ENCODE measurements at regions not wholly inside any gene's neighbourhood (a gene's known extent, or its start where the extent isn't known, plus 50 kb on each side); places are given as distances from the start of the nearest gene placed in this dataset.
"Not testable (repeated sequence)": the region's sequence is repeated elsewhere in the genome, so short reads cannot be mapped to it uniquely, and the experiment has no call there.

GRCh38 chr1:224031986-224032385 lies 81.9 kb upstream of the FBXO28 start:
- not testable (repeated sequence) for H3K27me3 ChIP-seq; H3K4me3 ChIP-seq; H3K4me1 ChIP-seq; H3K27ac ChIP-seq; DNase-seq (ENCODE audit: low spot score in 2 of 2); H3K9me3 ChIP-seq; H3K36me3 ChIP-seq
- WGBS, 2 donors, result 92 to 100% methylated on average over 1 to 2 of the region's 3 CpGs

- H3K4me3 ChIP-seq; H3K4me1 ChIP-seq; H3K27me3 ChIP-seq; H3K27ac ChIP-seq; DNase-seq (ENCODE audit: low spot score in 2 of 2); H3K9me3 ChIP-seq; H3K36me3 ChIP-seq: not testable (repeated sequence)
- WGBS, 2 donors, result 75 to 76% methylated on average over 6 of the region's 6 CpGs
Observed at GRCh38 chr1:224030257-224030656, 83.7 kb upstream of the FBXO28 start.

GRCh38 chr1:224029286-224030025 lies 84.5 kb upstream of the FBXO28 start:
- H3K27ac ChIP-seq; H3K4me1 ChIP-seq; H3K36me3 ChIP-seq; H3K27me3 ChIP-seq; H3K9me3 ChIP-seq; H3K4me3 ChIP-seq; DNase-seq (ENCODE audit: low spot score in 2 of 2): not testable (repeated sequence)
- WGBS, 2 donors, result 59 to 71% methylated on average over 3 to 5 of the region's 5 CpGs

- H3K4me3 ChIP-seq; H3K9me3 ChIP-seq; H3K36me3 ChIP-seq; H3K4me1 ChIP-seq; H3K27ac ChIP-seq; DNase-seq (ENCODE audit: low spot score in 2 of 2); H3K27me3 ChIP-seq: not testable (repeated sequence)
- WGBS, 2 donors, result 80 to 83% methylated on average over 2 of the region's 3 CpGs
Observed at GRCh38 chr1:224028802-224029201, 85.1 kb upstream of the FBXO28 start.

GRCh38 chr1:224023122-224023521 lies 90.8 kb upstream of the FBXO28 start:
- not testable (repeated sequence) for DNase-seq (ENCODE audit: low spot score in 2 of 2); H3K9me3 ChIP-seq; H3K36me3 ChIP-seq; H3K4me1 ChIP-seq; H3K27ac ChIP-seq; H3K4me3 ChIP-seq; H3K27me3 ChIP-seq
- WGBS, 2 donors, result 19 to 31% methylated on average over 3 of the region's 3 CpGs

- not testable (repeated sequence) for H3K27ac ChIP-seq; H3K36me3 ChIP-seq; H3K9me3 ChIP-seq; H3K4me1 ChIP-seq; H3K27me3 ChIP-seq; H3K4me3 ChIP-seq; DNase-seq (ENCODE audit: low spot score in 2 of 2)
- WGBS, 2 donors, result 41 to 73% methylated on average over 6 to 7 of the region's 7 CpGs
Observed at GRCh38 chr1:224022249-224022970, 91.5 kb upstream of the FBXO28 start.

- 79 to 80% methylated on average over 2 to 3 of the region's 3 CpGs for WGBS, 2 donors
- not testable (repeated sequence) for H3K27me3 ChIP-seq; H3K36me3 ChIP-seq; H3K4me1 ChIP-seq; H3K27ac ChIP-seq; H3K4me3 ChIP-seq; DNase-seq (ENCODE audit: low spot score in 2 of 2); H3K9me3 ChIP-seq
Observed at GRCh38 chr1:224019866-224020265, 94.0 kb upstream of the FBXO28 start.

- not testable (repeated sequence) for H3K4me1 ChIP-seq; DNase-seq (ENCODE audit: low spot score in 2 of 2); H3K4me3 ChIP-seq; H3K9me3 ChIP-seq; H3K27ac ChIP-seq; H3K27me3 ChIP-seq; H3K36me3 ChIP-seq
- 94 to 96% methylated on average over 8 of the region's 8 CpGs for WGBS, 2 donors
Observed at GRCh38 chr1:224015782-224016181, 98.1 kb upstream of the FBXO28 start.

GRCh38 chr1:224014330-224014649 lies 99.6 kb upstream of the FBXO28 start:
- no peak overlapping the region for H3K4me3 ChIP-seq
- no peaks in the 10 kb centered on the region for H3K4me1 ChIP-seq
- TF ChIP-seq POLR2A (IDR thresholded peaks at IDR 0.05), result no peak
- no peak for TF ChIP-seq CTCF (IDR thresholded peaks at IDR 0.05)
- no peak for TF ChIP-seq EP300 (IDR thresholded peaks at IDR 0.05)
- DNase-seq (ENCODE audit: low spot score in 2 of 2), result no peak
- H3K27me3 ChIP-seq, result no peaks in the 10 kb centered on the region
- peaks cover 0 to 7% (median 0%) of the 10 kb centered on the region in 4 donors for H3K9me3 ChIP-seq
- H3K36me3 ChIP-seq, result no peaks in the 10 kb centered on the region
- WGBS, 2 donors, result 79 to 84% methylated on average over 7 of the region's 7 CpGs
- no peak overlapping the region for H3K27ac ChIP-seq

- H3K27ac ChIP-seq; H3K4me1 ChIP-seq; H3K27me3 ChIP-seq; DNase-seq (ENCODE audit: low spot score in 2 of 2); H3K36me3 ChIP-seq; H3K9me3 ChIP-seq; H3K4me3 ChIP-seq: not testable (repeated sequence)
- 83 to 86% methylated on average over 28 of the region's 28 CpGs for WGBS, 2 donors
Observed at GRCh38 chr1:224013626-224014329, 100.1 kb upstream of the FBXO28 start.

GRCh38 chr1:224012807-224013434 lies 101.0 kb upstream of the FBXO28 start:
- not testable (repeated sequence) for DNase-seq (ENCODE audit: low spot score in 2 of 2); H3K4me1 ChIP-seq; H3K27ac ChIP-seq; H3K4me3 ChIP-seq; H3K27me3 ChIP-seq; H3K9me3 ChIP-seq; H3K36me3 ChIP-seq
- 88 to 90% methylated on average over 19 of the region's 19 CpGs for whole genome bisulfite sequencing, 2 donors

- H3K27ac ChIP-seq; H3K4me3 ChIP-seq; H3K4me1 ChIP-seq; DNase-seq (ENCODE audit: low spot score in 2 of 2); H3K9me3 ChIP-seq; H3K27me3 ChIP-seq: not testable (repeated sequence)
- peaks cover 0 to 13% (median 0%) of the 10 kb centered on the region in 3 donors for H3K36me3 ChIP-seq
- 81% methylated on average over 15 of the region's 15 CpGs for WGBS, 2 donors
Observed at GRCh38 chr1:224012162-224012561, 101.7 kb upstream of the FBXO28 start.

Measured in tibial nerve (tissue), 4 donors.